Fibroblast of the aortic adventitia (primary cell): ENCODE measurements at regions not wholly inside any gene's neighbourhood (a gene's known extent, or its start where the extent isn't known, plus 50 kb on each side); places are given as distances from the start of the nearest gene placed in this dataset.
"Not testable (repeated sequence)": the region's sequence is repeated elsewhere in the genome, so short reads cannot be mapped to it uniquely, and the experiment has no call there.

Experiments
- DNase-seq: peaks from one replicate; pipeline ENCODE4 v3.0.0-alpha.2; 2010; ENCODE audit warnings: low read depth
- H3K4me3 ChIP-seq: 2 replicates; pipeline ENCODE4 v1.5.1; 2011; ENCODE audit warnings: low read depth, mild to moderate bottlenecking, control low read depth, low read length, moderate library complexity
- CTCF ChIP-seq: IDR thresholded peaks from 2 replicates; pipeline ENCODE4 v1.5.1; 2011; ENCODE audit warnings: mild to moderate bottlenecking, low read length, control low read depth, inconsistent platforms; ENCODE audit not compliant: insufficient read depth

- no peak overlapping the region for H3K4me3 ChIP-seq
- no peak for TF ChIP-seq CTCF
- no peak for DNase-seq
Measured at GRCh38 chr12:115790526-115790925, 487.0 kb downstream of the MED13L start.

GRCh38 chr12:115786490-115786889, 491.0 kb downstream of the MED13L start:
- H3K4me3 ChIP-seq, DNase-seq: not testable (repeated sequence)

GRCh38 chr12:115785548-115785947, 491.9 kb downstream of the MED13L start:
- no peak for DNase-seq

GRCh38 chr12:115776399-115776798, 501.1 kb downstream of the MED13L start:
- no peak overlapping the region for H3K4me3 ChIP-seq
- no peak for DNase-seq
- TF ChIP-seq CTCF = no peak

More at GRCh38 chr12:115785548-115785947, 491.9 kb downstream of the MED13L start:
- H3K4me3 ChIP-seq = no peak overlapping the region
- TF ChIP-seq CTCF = no peak

GRCh38 chr12:115774148-115774895, 503.2 kb downstream of the MED13L start:
- DNase-seq = no peak
- no peak overlapping the region for H3K4me3 ChIP-seq
- TF ChIP-seq CTCF = no peak

- no peak for DNase-seq
- no peak overlapping the region for H3K4me3 ChIP-seq
- TF ChIP-seq CTCF = no peak
Measured at GRCh38 chr12:115771601-115772000, 505.9 kb downstream of the MED13L start.

GRCh38 chr12:115771065-115771464, 506.4 kb downstream of the MED13L start:
- DNase-seq = no peak
- no peak overlapping the region for H3K4me3 ChIP-seq
- peak; percentile 3 for TF ChIP-seq CTCF
